H1 (cell line): ENCODE measurements at regions not wholly inside any gene's neighbourhood (a gene's known extent, or its start where the extent isn't known, plus 50 kb on each side); places are given as distances from the start of the nearest gene placed in this dataset.

Source experiments
- CTCF ChIA-PET: fragments of 300-600 bp; sonication (Branson Sonifier 250); formaldehyde crosslinking; loops from one replicate; lab custom pipeline; 2021; ENCODE audit not compliant: partially characterized antibody; lab: Charles Lee
- POLR2A ChIA-PET: fragments of 300-600 bp; sonication (Branson Sonifier 250); formaldehyde crosslinking; loops from one replicate; lab custom pipeline; 2021; ENCODE audit warnings: inconsistent platforms; ENCODE audit not compliant: partially characterized antibody; lab: Charles Lee
- DNase-seq, 2 experiments: peaks; one replicate each; pipeline versions ENCODE4 v3.0.0 to v3.0.0-alpha.2; 2010 to 2022; ENCODE audit warnings: low spot score in 2 of 2, low read depth in 1 of 2, mixed read lengths in 1 of 2
- FAIRE-seq: peaks from 2 replicates; lab custom pipeline; 2011; peaks lifted over from hg19 to GRCh38; lab: Jason Lieb, UNC
- H2AFZ ChIP-seq: 2 replicates; pipeline ENCODE4 v1.8.1; 2012; ENCODE audit warnings: low read length, inconsistent platforms
- H2AK5ac ChIP-seq: 2 replicates; pipeline ENCODE4 v1.6.1; 2013; ENCODE audit warnings: low read depth, low read length
- H2BK120ac ChIP-seq: replicated peaks from 2 replicates; pipeline ENCODE3; 2013; ENCODE audit warnings: low read depth, low read length, inconsistent platforms
- H2BK12ac ChIP-seq: 2 replicates; pipeline ENCODE4 v1.6.1; 2013; ENCODE audit warnings: low read depth, low read length
- H2BK15ac ChIP-seq: 2 replicates; pipeline ENCODE4 v1.6.1; 2013; ENCODE audit warnings: low read length
- H2BK20ac ChIP-seq: 2 replicates; pipeline ENCODE4 v1.6.1; 2013; ENCODE audit warnings: low read length
- H2BK5ac ChIP-seq: 2 replicates; pipeline ENCODE4 v1.6.1; 2013; ENCODE audit warnings: low read depth, low read length
- H3K14ac ChIP-seq: 2 replicates; pipeline ENCODE4 v1.6.1; 2013; ENCODE audit warnings: inconsistent platforms; ENCODE audit not compliant: insufficient read length
- H3K18ac ChIP-seq: 2 replicates; pipeline ENCODE4 v1.6.1; 2013; ENCODE audit warnings: low read length; ENCODE audit errors: extremely low read depth
- H3K23ac ChIP-seq: 2 replicates; pipeline ENCODE4 v1.6.1; 2013; ENCODE audit warnings: inconsistent platforms; ENCODE audit not compliant: insufficient read length
- H3K23me2 ChIP-seq: 2 replicates; pipeline ENCODE4 v1.6.1; 2013; ENCODE audit warnings: low read depth, low read length
- H3K27ac ChIP-seq: 2 replicates; pipeline ENCODE4 v1.6.1; 2011; ENCODE audit warnings: low read depth, low read length, inconsistent platforms
- H3K27me3 ChIP-seq, 4 experiments: replicated peaks in 1 of 4; 1 replicate in 1 of 4; 2 replicates in 3 of 4; pipeline versions ENCODE4 v1.6.1 to v1.8.1; 2011 to 2013; ENCODE audit warnings: low read length in 3 of 4, mild to moderate bottlenecking in 3 of 4, inconsistent platforms in 2 of 4, mixed read lengths in 2 of 4, moderate library complexity in 1 of 4; ENCODE audit not compliant: control insufficient read depth in 3 of 4, insufficient read depth in 3 of 4; ENCODE audit errors: extremely low read depth in 1 of 4
- H3K36me3 ChIP-seq, 4 experiments: 2 replicates each; pipeline versions ENCODE4 v1.6.1 to v1.8.1; 2011 to 2013; ENCODE audit warnings: mild to moderate bottlenecking in 4 of 4, low read length in 3 of 4, moderate library complexity in 2 of 4, control low read depth in 1 of 4, inconsistent platforms in 1 of 4; ENCODE audit not compliant: insufficient read depth in 4 of 4, control insufficient read depth in 2 of 4
- H3K4ac ChIP-seq: replicated peaks from 2 replicates; pipeline ENCODE3; 2013; ENCODE audit warnings: low read length, low read depth, mixed read lengths, inconsistent platforms; ENCODE audit not compliant: insufficient read length
- H3K4me1 ChIP-seq, 4 experiments: replicated peaks in 1 of 4; 1 replicate in 1 of 4; 2 replicates in 3 of 4; pipeline versions ENCODE4 v1.6.1 to v1.8.1; 2011 to 2013; ENCODE audit warnings: low read length in 3 of 4, inconsistent platforms in 2 of 4, mixed read lengths in 1 of 4; ENCODE audit not compliant: insufficient read depth in 4 of 4, control insufficient read depth in 3 of 4
- H3K4me2 ChIP-seq, 2 experiments: 2 replicates each; pipeline versions ENCODE4 v1.6.1 to v1.8.1; 2011 to 2013; ENCODE audit warnings: low read depth in 2 of 2, low read length in 2 of 2, control low read depth in 1 of 2, inconsistent platforms in 1 of 2, mild to moderate bottlenecking in 1 of 2; ENCODE audit not compliant: insufficient read depth in 1 of 2
- H3K4me3 ChIP-seq, 4 experiments: fragments of 200-600, 300-600 bp in 1 of 4; sonication (generic), shearing (Covaris generic), sonication (Bioruptor Twin) in 1 of 4; 2 replicates each; pipeline versions ENCODE4 v1.5.1 to v1.8.1; 2011 to 2016; ENCODE audit warnings: low read length in 4 of 4, low read depth in 3 of 4, control low read depth in 2 of 4, inconsistent platforms in 2 of 4, mild to moderate bottlenecking in 2 of 4, mixed read lengths in 1 of 4, moderate library complexity in 1 of 4; ENCODE audit not compliant: insufficient read depth in 2 of 4; ENCODE audit errors: extremely low read depth in 1 of 4
- H3K56ac ChIP-seq: replicated peaks from 2 replicates; pipeline ENCODE3; 2013; ENCODE audit warnings: low read depth, mild to moderate bottlenecking, mixed read lengths, low read length, inconsistent platforms; ENCODE audit not compliant: insufficient read length
- H3K79me1 ChIP-seq: 2 replicates; pipeline ENCODE4 v1.6.1; 2013; ENCODE audit warnings: low read depth, low read length, control low read depth
- H3K79me2 ChIP-seq, 2 experiments: 2 replicates each; pipeline versions ENCODE4 v1.6.1 to v1.8.1; 2012 to 2013; ENCODE audit warnings: low read length in 2 of 2, mild to moderate bottlenecking in 2 of 2, inconsistent platforms in 1 of 2; ENCODE audit not compliant: insufficient read depth in 2 of 2, control insufficient read depth in 1 of 2
- H3K9ac ChIP-seq, 4 experiments: replicated peaks in 1 of 4; 1 replicate in 1 of 4; 2 replicates in 3 of 4; pipeline versions ENCODE4 v1.6.1 to v1.8.1; 2011 to 2013; ENCODE audit warnings: low read depth in 3 of 4, low read length in 3 of 4, control low read depth in 2 of 4, mild to moderate bottlenecking in 2 of 4, moderate library complexity in 2 of 4, inconsistent platforms in 1 of 4; ENCODE audit errors: extremely low read depth in 1 of 4
- H3K9me3 ChIP-seq, 2 experiments: 2 replicates each; pipeline versions ENCODE4 v1.6.1 to v1.8.1; 2012 to 2013; ENCODE audit warnings: mild to moderate bottlenecking in 2 of 2, moderate library complexity in 2 of 2, control low read depth in 1 of 2, inconsistent platforms in 1 of 2, low read depth in 1 of 2, low read length in 1 of 2, mixed read lengths in 1 of 2; ENCODE audit not compliant: insufficient read depth in 2 of 2
- H4K20me1 ChIP-seq, 2 experiments: replicated peaks in 1 of 2; 2 replicates each; pipeline versions ENCODE3 to v1.8.1; 2011 to 2013; ENCODE audit warnings: inconsistent platforms in 2 of 2, low read length in 2 of 2, mild to moderate bottlenecking in 1 of 2; ENCODE audit not compliant: insufficient read depth in 2 of 2, control insufficient read depth in 1 of 2
- H4K5ac ChIP-seq: 2 replicates; pipeline ENCODE4 v1.6.1; 2013; ENCODE audit warnings: low read length, low read depth, mixed read lengths, inconsistent platforms; ENCODE audit not compliant: insufficient read length
- H4K8ac ChIP-seq: 2 replicates; pipeline ENCODE4 v1.8.0; 2013; ENCODE audit warnings: mild to moderate bottlenecking, moderate library complexity, low read length, inconsistent platforms; ENCODE audit not compliant: insufficient read depth; ENCODE audit errors: extremely low read depth
- H4K91ac ChIP-seq: replicated peaks from 2 replicates; pipeline ENCODE3; 2013; ENCODE audit warnings: low read length, mixed read lengths, inconsistent platforms; ENCODE audit not compliant: insufficient read length
- ASH2L ChIP-seq: fragments of 200-600, 300-600 bp; sonication (generic); IDR thresholded peaks from one replicate; pipeline ENCODE4 v1.7.1; 2017; ENCODE audit warnings: low read length
- BRCA1 ChIP-seq: IDR thresholded peaks from 2 replicates; pipeline ENCODE4 v1.6.1; 2012; ENCODE audit warnings: low read depth, low read length, improper control_type of control experiment
- EP300 ChIP-seq, 2 experiments: IDR thresholded peaks; 1 replicate in 1 of 2; 2 replicates in 1 of 2; pipeline ENCODE4 v1.6.1; 2011 to 2012; ENCODE audit warnings: low read depth in 2 of 2, low read length in 2 of 2, mild to moderate bottlenecking in 2 of 2, borderline replicate concordance in 1 of 2, inconsistent platforms in 1 of 2, moderate library complexity in 1 of 2
- FOSL1 ChIP-seq: IDR thresholded peaks from 2 replicates; pipeline ENCODE4 v1.6.1; 2011; ENCODE audit warnings: mild to moderate bottlenecking, low read depth, low read length, moderate library complexity; ENCODE audit not compliant: insufficient read depth
- JUND ChIP-seq: IDR thresholded peaks from 2 replicates; pipeline ENCODE4 v1.6.1; 2011; ENCODE audit warnings: mild to moderate bottlenecking, improper control_type of control experiment, low read length
- MAFK ChIP-seq: IDR thresholded peaks from 2 replicates; pipeline ENCODE4 v1.6.1; 2012; ENCODE audit warnings: low read depth, mild to moderate bottlenecking, improper control_type of control experiment, low read length
- MAX ChIP-seq: IDR thresholded peaks from 2 replicates; pipeline ENCODE4 v1.6.1; 2012; ENCODE audit warnings: inconsistent platforms
- RAD21 ChIP-seq, 2 experiments: IDR thresholded peaks in 1 of 2; conservative IDR thresholded peaks in 1 of 2; 2 replicates each; pipeline ENCODE4 v1.6.1; 2011; ENCODE audit warnings: low read depth in 2 of 2, low read length in 2 of 2, improper control_type of control experiment in 1 of 2, inconsistent platforms in 1 of 2, mild to moderate bottlenecking in 1 of 2, moderate library complexity in 1 of 2
- SP2 ChIP-seq: IDR thresholded peaks from 2 replicates; pipeline ENCODE4 v1.6.1; 2012; ENCODE audit warnings: mild to moderate bottlenecking, low read length, inconsistent platforms
- SRF ChIP-seq: IDR thresholded peaks from 2 replicates; pipeline ENCODE4 v1.6.1; 2011; ENCODE audit warnings: mild to moderate bottlenecking, low read depth, low read length, moderate library complexity
- TEAD4 ChIP-seq: IDR thresholded peaks from 2 replicates; pipeline ENCODE4 v1.6.1; 2012; ENCODE audit warnings: low read depth, low read length, inconsistent platforms, mixed read lengths
- WGBS, 2 experiments: shearing (Covaris generic) in 1 of 2; methylation state at CpG; one replicate each; pipeline versions ENCODE4 v1.1.6 to v1.1.7; 2013 to 2015; ENCODE audit warnings: low lambda C conversion rate in 2 of 2, mixed read lengths in 2 of 2, inconsistent platforms in 1 of 2, low coverage in 1 of 2, missing lambda C conversion rate in 1 of 2; ENCODE audit not compliant: insufficient replicate concordance in 2 of 2, insufficient coverage in 1 of 2, insufficient read length in 1 of 2; ENCODE audit errors: extremely low coverage in 1 of 2, missing lambda C conversion rate in 1 of 2; 5-methylcytosine and 5-hydroxymethylcytosine counted together

- H3K4ac ChIP-seq = no peak overlapping the region
- H3K4me1 ChIP-seq = peaks cover 0 to 12% (median 6%) of the 10 kb centered on the region in 4 experiments; a peak in 3 of 7 replicates
- no peak overlapping the region for H4K8ac ChIP-seq
- no peak overlapping the region for H4K91ac ChIP-seq
- no peaks in the 10 kb centered on the region for H4K20me1 ChIP-seq
- H3K4me3 ChIP-seq = no peak overlapping the region
- ChIA-PET CTCF (interaction anchor here (0.6 kb wide), 1 partner anchor 1794 kb away, joined by 6 read pairs; no protein-coding TSS in a partner anchor), POLR2A (interaction anchor here (0.7 kb wide), 1 partner anchor 211 kb away, joined by 3 read pairs; no protein-coding TSS in a partner anchor)
- no peaks in the 10 kb centered on the region for H3K23me2 ChIP-seq
- DNase-seq = no peak
- no peak overlapping the region; the same call in 1 of the 2 replicates for H2AFZ ChIP-seq
- no peak overlapping the region for H3K56ac ChIP-seq
- 40% methylated on average over 1 of the region's 1 CpG; no CpG with 5 or more reads in 1 of the 2 experiments for WGBS, 2 experiments
- TF ChIP-seq ASH2L (no peak), MAX (no peak), JUND (no peak), FOSL1 (no peak), SRF (no peak), RAD21 (IDR thresholded peaks at IDR 0.05 in 1 of 2, conservative IDR thresholded peaks at IDR 0.05 in 1 of 2; ENCODE audit: low read depth in 2 of 2, low read length in 2 of 2) (no peak), EP300 (IDR thresholded peaks at IDR 0.05; ENCODE audit: borderline replicate concordance in 1 of 2, low read depth in 2 of 2, low read length in 2 of 2) (no peak), MAFK (no peak), TEAD4 (no peak), SP2 (no peak), BRCA1 (no peak)
- no peak overlapping the region for H2BK12ac ChIP-seq
- H2BK5ac ChIP-seq = no peak overlapping the region; the same call in 1 of the 2 replicates
- 0 out of 2 replicates have a peak overlapping the region, but pooled peaks have one; percentile 25 for H2AK5ac ChIP-seq
- no peak overlapping the region for H4K5ac ChIP-seq
- no peak overlapping the region for H3K9ac ChIP-seq
- H2BK15ac ChIP-seq = no peak overlapping the region
- peaks cover 5% of the 10 kb centered on the region in 2 experiments; a peak in 2 of 4 replicates for H3K9me3 ChIP-seq
- H3K4me2 ChIP-seq = no peak overlapping the region
- H3K27ac ChIP-seq = no peak overlapping the region
- H3K36me3 ChIP-seq = no peaks in the 10 kb centered on the region
- no peak overlapping the region; the same call in 1 of the 2 replicates for H2BK20ac ChIP-seq
- H2BK120ac ChIP-seq = no peak overlapping the region
- no peaks in the 10 kb centered on the region for H3K79me2 ChIP-seq
- no peaks in the 10 kb centered on the region for H3K79me1 ChIP-seq
- H3K14ac ChIP-seq = no peak overlapping the region
- H3K23ac ChIP-seq = no peak overlapping the region
- no peak for FAIRE-seq
- no peaks in the 10 kb centered on the region for H3K27me3 ChIP-seq
- no peak overlapping the region for H3K18ac ChIP-seq
Observed at GRCh38 chr6:141165002-141165665, 967.6 kb upstream of the GJE1 start.
